Stomach (tissue), 4 donors: ENCODE measurements at regions not wholly inside any gene's neighbourhood (a gene's known extent, or its start where the extent isn't known, plus 50 kb on each side); places are given as distances from the start of the nearest gene placed in this dataset.

Source experiments
- EP300 ChIP-seq: sonication (generic); formaldehyde crosslinking; IDR thresholded peaks from one replicate; pipeline ENCODE4 v1.6.1; 2017; ENCODE audit warnings: antibody characterized with exemption
- TF ChIP-seq, protein P1 (sequence below), 7 experiments: fragments of 450-650 bp in 4 of 7; fragments of 200-600 bp in 3 of 7; sonication (generic) in 3 of 7; IDR thresholded peaks; one replicate each; pipeline ENCODE4 v1.5.1; 2016 to 2019; ENCODE audit warnings: antibody characterized with exemption in 7 of 7, control low read depth in 2 of 7, mild to moderate bottlenecking in 1 of 7

DNA sequence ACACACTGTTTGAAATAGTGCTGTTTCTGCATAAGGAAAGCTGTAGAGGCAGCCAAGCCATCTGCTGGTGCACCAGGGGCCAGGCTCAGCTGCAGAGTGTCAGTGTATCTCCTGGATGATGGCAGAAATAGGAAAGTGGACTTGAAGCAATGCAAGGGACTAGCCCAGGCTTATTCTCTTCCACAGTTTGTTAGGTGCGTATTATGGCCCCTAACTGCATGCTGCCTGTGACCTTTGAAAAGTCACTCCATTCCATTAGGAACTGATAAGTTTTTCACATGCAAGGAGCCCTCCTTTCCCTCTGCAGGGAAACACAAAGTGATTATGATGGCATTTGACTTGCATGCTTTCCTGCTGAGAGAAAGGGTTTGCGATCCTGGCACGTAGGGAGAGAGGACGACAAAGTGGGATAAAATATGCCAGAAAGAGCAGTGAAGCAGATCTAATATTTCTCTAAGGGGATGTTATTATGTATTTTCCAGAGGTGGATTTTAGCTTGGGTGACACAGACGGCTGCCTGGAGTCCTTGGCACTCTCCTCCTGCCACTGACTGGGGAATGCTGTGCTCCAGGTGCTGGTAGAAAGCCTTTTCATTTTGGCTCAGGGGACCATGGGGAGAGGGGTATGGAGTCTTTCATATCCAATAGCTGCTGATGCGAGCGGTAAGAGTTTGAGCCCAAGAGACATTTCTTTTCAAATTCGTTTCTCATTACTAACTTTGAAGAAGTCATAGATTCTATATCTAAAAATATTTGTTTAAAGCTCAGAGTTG lies 402.1 kb upstream of the B3GALT2 start:
- no peak for TF ChIP-seq EP300
- TF ChIP-seq, protein P1, sequence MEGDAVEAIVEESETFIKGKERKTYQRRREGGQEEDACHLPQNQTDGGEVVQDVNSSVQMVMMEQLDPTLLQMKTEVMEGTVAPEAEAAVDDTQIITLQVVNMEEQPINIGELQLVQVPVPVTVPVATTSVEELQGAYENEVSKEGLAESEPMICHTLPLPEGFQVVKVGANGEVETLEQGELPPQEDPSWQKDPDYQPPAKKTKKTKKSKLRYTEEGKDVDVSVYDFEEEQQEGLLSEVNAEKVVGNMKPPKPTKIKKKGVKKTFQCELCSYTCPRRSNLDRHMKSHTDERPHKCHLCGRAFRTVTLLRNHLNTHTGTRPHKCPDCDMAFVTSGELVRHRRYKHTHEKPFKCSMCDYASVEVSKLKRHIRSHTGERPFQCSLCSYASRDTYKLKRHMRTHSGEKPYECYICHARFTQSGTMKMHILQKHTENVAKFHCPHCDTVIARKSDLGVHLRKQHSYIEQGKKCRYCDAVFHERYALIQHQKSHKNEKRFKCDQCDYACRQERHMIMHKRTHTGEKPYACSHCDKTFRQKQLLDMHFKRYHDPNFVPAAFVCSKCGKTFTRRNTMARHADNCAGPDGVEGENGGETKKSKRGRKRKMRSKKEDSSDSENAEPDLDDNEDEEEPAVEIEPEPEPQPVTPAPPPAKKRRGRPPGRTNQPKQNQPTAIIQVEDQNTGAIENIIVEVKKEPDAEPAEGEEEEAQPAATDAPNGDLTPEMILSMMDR (IDR thresholded peaks at IDR 0.05), result no peak
